ENCODE measurements at regions not wholly inside any gene's neighbourhood (a gene's known extent, or its start where the extent isn't known, plus 50 kb on each side); places are given as distances from the start of the nearest gene placed in this dataset.

GRCh38 chrX:98380106-98380505, 1496.4 kb downstream of the RPA4 start:
- H4K20me1 ChIP-seq (replicated peaks in 1 of 2; ENCODE audit: control insufficient read depth in 1 of 2, insufficient read depth in 2 of 2, low read length in 2 of 2), result no peaks in the 10 kb centered on the region
- H4K91ac ChIP-seq (replicated peaks; ENCODE audit: insufficient read length, low read length), result peak overlapping the region; percentile 74
- FAIRE-seq, result no peak
- CTCF ChIA-PET (ENCODE audit: partially characterized antibody), result interaction anchor here (0.6 to 1.4 kb wide), 2 partner anchors 17 to 329 kb away, joined by 3 read pairs; no protein-coding TSS in a partner anchor
- no peaks in the 10 kb centered on the region for H3K79me2 ChIP-seq (ENCODE audit: control insufficient read depth in 1 of 2, insufficient read depth in 2 of 2, low read length in 2 of 2)
- H2AFZ ChIP-seq (ENCODE audit: low read length), result no peak overlapping the region
- H3K4me2 ChIP-seq (ENCODE audit: insufficient read depth in 1 of 2, low read depth in 2 of 2, low read length in 2 of 2), result no peak overlapping the region; a peak in 1 of 4 replicates
- H2BK120ac ChIP-seq (replicated peaks; ENCODE audit: low read depth, low read length), result peak overlapping the region; percentile 33
- no peak overlapping the region for H2AK5ac ChIP-seq (ENCODE audit: low read depth, low read length)
- H3K4me1 ChIP-seq (replicated peaks in 1 of 4; ENCODE audit: control insufficient read depth in 3 of 4, insufficient read depth in 4 of 4, low read length in 3 of 4), result no peaks in the 10 kb centered on the region
- no peak overlapping the region for H3K56ac ChIP-seq (replicated peaks; ENCODE audit: insufficient read length, low read depth, low read length)
- no peaks in the 10 kb centered on the region for H3K36me3 ChIP-seq (ENCODE audit: control insufficient read depth in 2 of 4, insufficient read depth in 4 of 4, low read length in 3 of 4)
- H4K8ac ChIP-seq (ENCODE audit: extremely low read depth, insufficient read depth, low read length), result no peak overlapping the region
- no peak overlapping the region for H3K23ac ChIP-seq (ENCODE audit: insufficient read length)
- POLR2A ChIA-PET (ENCODE audit: partially characterized antibody), result no interaction called here
- peak; percentile 39 to 57 for DNase-seq (ENCODE audit: low read depth in 1 of 2, low spot score in 2 of 2)
- no peaks in the 10 kb centered on the region for H3K23me2 ChIP-seq (ENCODE audit: low read depth, low read length)
- H4K5ac ChIP-seq (ENCODE audit: insufficient read length, low read depth, low read length), result no peak overlapping the region
- H3K9me3 ChIP-seq (ENCODE audit: insufficient read depth in 2 of 2, low read depth in 1 of 2, low read length in 1 of 2), result peaks cover 0 to 4% of the 10 kb centered on the region in 2 experiments; a peak in 1 of 4 replicates
- no peak overlapping the region for H2BK20ac ChIP-seq (ENCODE audit: low read length)
- H3K9ac ChIP-seq (replicated peaks in 1 of 4; ENCODE audit: extremely low read depth in 1 of 4, low read depth in 3 of 4, low read length in 3 of 4), result no peak overlapping the region
- no peak overlapping the region for H3K4me3 ChIP-seq (ENCODE audit: extremely low read depth in 1 of 4, insufficient read depth in 2 of 4, low read depth in 3 of 4, low read length in 4 of 4)
- H3K27ac ChIP-seq (ENCODE audit: low read depth, low read length), result no peak overlapping the region
- H3K14ac ChIP-seq (ENCODE audit: insufficient read length), result no peak overlapping the region
- TF ChIP-seq SUZ12 (IDR thresholded peaks at IDR 0.05; ENCODE audit: low read length) (no peak), ASH2L (IDR thresholded peaks at IDR 0.05; ENCODE audit: low read length) (no peak), NANOG (IDR thresholded peaks at IDR 0.05; ENCODE audit: insufficient read depth, low read depth, low read length, poor library complexity, severe bottlenecking) (no peak), SIX5 (IDR thresholded peaks at IDR 0.05; ENCODE audit: low read depth, low read length) (no peak), TEAD4 (IDR thresholded peaks at IDR 0.05; ENCODE audit: low read depth, low read length) (peak; percentile 79), RAD21 (IDR thresholded peaks at IDR 0.05 in 1 of 2, conservative IDR thresholded peaks at IDR 0.05 in 1 of 2; ENCODE audit: low read depth in 2 of 2, low read length in 2 of 2) (peak; percentile 15 to 32; a peak in 2 of 4 replicates), CTCF (IDR thresholded peaks at IDR 0.05; ENCODE audit: control extremely low read depth in 1 of 3, insufficient read depth in 1 of 3, low read depth in 1 of 3, low read length in 3 of 3) (peak in 2 of 3 experiments; percentile 3 to 8; a peak in 2 of 4 replicates)
- TF ChIP-seq, protein P1, sequence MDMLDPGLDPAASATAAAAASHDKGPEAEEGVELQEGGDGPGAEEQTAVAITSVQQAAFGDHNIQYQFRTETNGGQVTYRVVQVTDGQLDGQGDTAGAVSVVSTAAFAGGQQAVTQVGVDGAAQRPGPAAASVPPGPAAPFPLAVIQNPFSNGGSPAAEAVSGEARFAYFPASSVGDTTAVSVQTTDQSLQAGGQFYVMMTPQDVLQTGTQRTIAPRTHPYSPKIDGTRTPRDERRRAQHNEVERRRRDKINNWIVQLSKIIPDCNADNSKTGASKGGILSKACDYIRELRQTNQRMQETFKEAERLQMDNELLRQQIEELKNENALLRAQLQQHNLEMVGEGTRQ (IDR thresholded peaks at IDR 0.05; ENCODE audit: low read length), result no peak
- TF ChIP-seq, protein P2, sequence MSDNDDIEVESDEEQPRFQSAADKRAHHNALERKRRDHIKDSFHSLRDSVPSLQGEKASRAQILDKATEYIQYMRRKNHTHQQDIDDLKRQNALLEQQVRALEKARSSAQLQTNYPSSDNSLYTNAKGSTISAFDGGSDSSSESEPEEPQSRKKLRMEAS (IDR thresholded peaks at IDR 0.05), result 0 out of 2 replicates have a peak, but pooled peaks have one; percentile 13
- no peak overlapping the region for H3K4ac ChIP-seq (replicated peaks; ENCODE audit: insufficient read length, low read depth, low read length)
- WGBS, 2 experiments (ENCODE audit: extremely low coverage in 1 of 2, insufficient coverage in 1 of 2, insufficient read length in 1 of 2, insufficient replicate concordance in 2 of 2, low coverage in 1 of 2, low lambda C conversion rate in 2 of 2, missing lambda C conversion rate in 1 of 2), result 43% methylated on average over 7 of the region's 11 CpGs; no CpG with 5 or more reads in 1 of the 2 experiments
- no peaks in the 10 kb centered on the region for H3K79me1 ChIP-seq (ENCODE audit: low read depth, low read length)
- no peak overlapping the region for H2BK5ac ChIP-seq (ENCODE audit: low read depth, low read length)
- H2BK15ac ChIP-seq (ENCODE audit: low read length), result no peak overlapping the region
- no peak overlapping the region for H2BK12ac ChIP-seq (ENCODE audit: low read depth, low read length)
- H3K27me3 ChIP-seq (replicated peaks in 1 of 4; ENCODE audit: control insufficient read depth in 3 of 4, extremely low read depth in 1 of 4, insufficient read depth in 3 of 4, low read length in 3 of 4), result no peaks in the 10 kb centered on the region
- H3K18ac ChIP-seq (ENCODE audit: extremely low read depth, low read length), result no peak overlapping the region
